Mammary epithelial cell (primary cell): ENCODE measurements at regions not wholly inside any gene's neighbourhood (a gene's known extent, or its start where the extent isn't known, plus 50 kb on each side); places are given as distances from the start of the nearest gene placed in this dataset.

Source experiments
- CTCF ChIP-seq, 2 donors: IDR thresholded peaks in 1 of 2; conservative IDR thresholded peaks in 1 of 2; 2 replicates each; pipeline ENCODE4 v1.5.1; 2011 to 2012; ENCODE audit warnings: inconsistent platforms in 2 of 2, low read length in 2 of 2, mild to moderate bottlenecking in 2 of 2, control low read depth in 1 of 2, low read depth in 1 of 2; ENCODE audit not compliant: insufficient read depth in 1 of 2; ENCODE audit errors: extremely low read depth in 1 of 2
- EZH2 ChIP-seq: IDR thresholded peaks from 2 replicates; pipeline ENCODE4 v1.6.1; 2012; ENCODE audit warnings: low read length, inconsistent platforms, borderline replicate concordance

- TF ChIP-seq CTCF (conservative IDR thresholded peaks at IDR 0.05 in 1 of 2, IDR thresholded peaks at IDR 0.05 in 1 of 2; ENCODE audit: extremely low read depth in 1 of 2, insufficient read depth in 1 of 2, low read depth in 1 of 2, low read length in 2 of 2) (no peak), EZH2 (no peak)
These were observed 1249.1 kb downstream of the TYW1 start for GRCh38 chr7:68245688-68246087.
